ENCODE measurements at regions not wholly inside any gene's neighbourhood (a gene's known extent, or its start where the extent isn't known, plus 50 kb on each side); places are given as distances from the start of the nearest gene placed in this dataset.
"Not testable (repeated sequence)": the region's sequence is repeated elsewhere in the genome, so short reads cannot be mapped to it uniquely, and the experiment has no call there.

- no peak overlapping the region for H3K27ac ChIP-seq (ENCODE audit: low read depth, low read length)
- 0 out of 2 replicates have a peak, but pooled peaks cover 3% of the 10 kb centered on the region for H3K4me1 ChIP-seq (ENCODE audit: control insufficient read depth, insufficient read depth, low read length)
- H3K9ac ChIP-seq (ENCODE audit: low read length), result no peak overlapping the region
- no peaks in the 10 kb centered on the region for H3K27me3 ChIP-seq (ENCODE audit: control insufficient read depth, insufficient read depth, low read length)
- no peaks in the 10 kb centered on the region for H3K36me3 ChIP-seq (ENCODE audit: control insufficient read depth, insufficient read depth, low read length)
- no peak overlapping the region for H3K4me3 ChIP-seq (ENCODE audit: low read depth, low read length)
- H3K9me3 ChIP-seq (ENCODE audit: control insufficient read depth, insufficient read depth, low read depth, low read length), result no peaks in the 10 kb centered on the region
Measured at GRCh38 chr16:52707676-52708337, 160.9 kb upstream of the TOX3 start.

DNA sequence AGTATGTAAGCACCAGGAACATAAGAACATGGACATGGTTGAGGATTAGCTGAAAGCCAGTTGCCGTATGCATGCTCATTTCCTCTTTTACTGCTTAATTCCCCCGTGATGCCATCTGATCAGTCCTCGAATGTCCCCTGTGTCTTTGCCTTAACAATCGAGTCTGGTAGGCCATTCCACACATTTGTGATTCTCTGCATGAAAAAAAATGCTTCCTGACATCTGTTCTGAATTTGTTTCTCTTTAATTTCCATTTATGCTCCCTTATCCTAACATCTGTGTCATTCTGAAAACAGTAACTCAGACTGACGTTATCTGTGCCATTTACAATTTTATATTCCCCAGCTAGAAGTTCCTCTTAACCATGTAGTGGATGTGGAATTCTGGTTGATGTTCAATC is 158.2 kb upstream of the TOX3 start:
- H3K27ac ChIP-seq (ENCODE audit: low read depth, low read length), result no peak overlapping the region
- H3K4me1 ChIP-seq (ENCODE audit: control insufficient read depth, insufficient read depth, low read length), result 0 out of 2 replicates have a peak, but pooled peaks cover 3% of the 10 kb centered on the region
- H3K4me3 ChIP-seq (ENCODE audit: low read depth, low read length), result no peak overlapping the region
- no peaks in the 10 kb centered on the region for H3K27me3 ChIP-seq (ENCODE audit: control insufficient read depth, insufficient read depth, low read length)
- H3K9ac ChIP-seq (ENCODE audit: low read length), result no peak overlapping the region
- H3K36me3 ChIP-seq (ENCODE audit: control insufficient read depth, insufficient read depth, low read length), result no peaks in the 10 kb centered on the region
- H3K9me3 ChIP-seq (ENCODE audit: control insufficient read depth, insufficient read depth, low read depth, low read length), result no peaks in the 10 kb centered on the region

DNA sequence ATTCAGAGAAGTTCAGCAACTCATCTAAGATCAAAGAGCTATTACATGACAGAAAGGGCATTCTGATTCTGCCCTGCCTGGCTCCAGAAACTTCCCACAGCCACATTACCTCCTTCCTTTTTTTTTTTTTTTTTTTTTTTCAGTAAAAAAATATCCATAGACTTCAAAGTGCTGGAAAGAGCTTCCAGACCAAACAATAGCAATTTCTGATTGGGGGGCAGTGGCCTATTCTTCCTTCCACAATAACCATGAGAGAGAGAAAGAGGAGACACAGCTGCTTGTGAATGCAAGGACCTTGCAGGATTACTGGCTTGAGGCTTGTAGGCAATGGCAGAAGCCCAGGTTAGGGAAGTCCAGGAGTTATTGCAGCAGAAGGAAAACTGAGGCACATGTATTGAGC is 151.0 kb upstream of the TOX3 start:
- H3K36me3 ChIP-seq (ENCODE audit: control insufficient read depth, insufficient read depth, low read length), result no peaks in the 10 kb centered on the region
- H3K4me3 ChIP-seq (ENCODE audit: low read depth, low read length), result no peak overlapping the region
- H3K9me3 ChIP-seq (ENCODE audit: control insufficient read depth, insufficient read depth, low read depth, low read length), result peaks cover 7% of the 10 kb centered on the region
- H3K27ac ChIP-seq (ENCODE audit: low read depth, low read length), result no peak overlapping the region
- no peaks in the 10 kb centered on the region for H3K27me3 ChIP-seq (ENCODE audit: control insufficient read depth, insufficient read depth, low read length)
- no peak overlapping the region for H3K9ac ChIP-seq (ENCODE audit: low read length)
- no peaks in the 10 kb centered on the region for H3K4me1 ChIP-seq (ENCODE audit: control insufficient read depth, insufficient read depth, low read length)

DNA sequence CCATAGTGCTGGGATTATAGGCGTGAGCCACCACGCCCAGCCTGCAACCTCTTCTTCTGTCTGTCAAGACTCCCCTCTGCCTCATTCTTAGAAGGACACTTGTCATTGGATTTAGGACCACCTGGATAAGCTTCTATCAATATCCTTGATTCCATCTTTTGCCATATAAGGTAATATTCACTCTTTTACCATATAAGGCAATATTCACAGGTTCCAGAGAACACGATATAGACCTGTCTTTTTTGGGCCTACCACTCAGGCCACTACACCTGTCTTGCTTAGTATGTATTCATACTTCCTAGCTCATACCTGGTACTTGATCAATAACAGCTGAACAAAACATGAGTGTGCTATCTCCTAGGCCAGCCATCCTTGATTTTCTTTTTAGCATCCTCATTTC is 149.2 kb upstream of the TOX3 start:
- Histone ChIP-seq H3K4me1 (ENCODE audit: control insufficient read depth, insufficient read depth, low read length) (no peaks in the 10 kb centered on the region), H3K4me3 (ENCODE audit: low read depth, low read length) (no peak overlapping the region), H3K36me3 (ENCODE audit: control insufficient read depth, insufficient read depth, low read length) (no peaks in the 10 kb centered on the region), H3K9me3 (ENCODE audit: control insufficient read depth, insufficient read depth, low read depth, low read length) (peaks cover 10% of the 10 kb centered on the region), H3K27me3 (ENCODE audit: control insufficient read depth, insufficient read depth, low read length) (no peaks in the 10 kb centered on the region), H3K9ac (ENCODE audit: low read length) (no peak overlapping the region), H3K27ac (ENCODE audit: low read depth, low read length) (no peak overlapping the region)

- peaks cover 18% of the 10 kb centered on the region for H3K9me3 ChIP-seq (ENCODE audit: control insufficient read depth, insufficient read depth, low read depth, low read length)
- H3K9ac ChIP-seq (ENCODE audit: low read length), result no peak overlapping the region
- no peaks in the 10 kb centered on the region for H3K27me3 ChIP-seq (ENCODE audit: control insufficient read depth, insufficient read depth, low read length)
- H3K36me3 ChIP-seq (ENCODE audit: control insufficient read depth, insufficient read depth, low read length), result no peaks in the 10 kb centered on the region
- no peak overlapping the region for H3K27ac ChIP-seq (ENCODE audit: low read depth, low read length)
- no peaks in the 10 kb centered on the region for H3K4me1 ChIP-seq (ENCODE audit: control insufficient read depth, insufficient read depth, low read length)
- H3K4me3 ChIP-seq (ENCODE audit: low read depth, low read length), result no peak overlapping the region
Measured at GRCh38 chr16:52690468-52690867, 143.5 kb upstream of the TOX3 start.

DNA sequence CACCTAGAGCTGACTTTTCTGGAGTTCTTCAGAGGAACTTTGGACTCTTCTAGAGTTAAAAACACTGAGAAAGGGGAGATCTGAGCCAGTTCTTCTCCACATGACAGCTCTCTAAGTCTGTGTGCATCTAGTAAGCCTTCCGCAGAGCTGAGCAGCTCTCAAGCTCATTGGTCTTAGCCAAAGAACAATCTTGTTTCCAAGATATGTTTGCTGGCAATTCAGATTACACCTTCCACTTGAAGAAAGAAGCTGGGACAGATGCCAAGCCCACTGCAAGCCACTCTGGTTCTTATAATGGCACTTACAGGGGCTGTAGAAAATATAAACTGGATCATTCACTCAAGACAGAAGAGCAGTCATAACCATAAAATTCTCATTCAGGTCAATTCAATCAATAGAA is 134.1 kb upstream of the TOX3 start:
- no peaks in the 10 kb centered on the region for H3K36me3 ChIP-seq (ENCODE audit: control insufficient read depth, insufficient read depth, low read length)
- H3K4me3 ChIP-seq (ENCODE audit: low read depth, low read length), result no peak overlapping the region
- no peaks in the 10 kb centered on the region for H3K4me1 ChIP-seq (ENCODE audit: control insufficient read depth, insufficient read depth, low read length)
- no peaks in the 10 kb centered on the region for H3K9me3 ChIP-seq (ENCODE audit: control insufficient read depth, insufficient read depth, low read depth, low read length)
- no peak overlapping the region for H3K27ac ChIP-seq (ENCODE audit: low read depth, low read length)
- H3K9ac ChIP-seq (ENCODE audit: low read length), result no peak overlapping the region
- H3K27me3 ChIP-seq (ENCODE audit: control insufficient read depth, insufficient read depth, low read length), result no peaks in the 10 kb centered on the region

DNA sequence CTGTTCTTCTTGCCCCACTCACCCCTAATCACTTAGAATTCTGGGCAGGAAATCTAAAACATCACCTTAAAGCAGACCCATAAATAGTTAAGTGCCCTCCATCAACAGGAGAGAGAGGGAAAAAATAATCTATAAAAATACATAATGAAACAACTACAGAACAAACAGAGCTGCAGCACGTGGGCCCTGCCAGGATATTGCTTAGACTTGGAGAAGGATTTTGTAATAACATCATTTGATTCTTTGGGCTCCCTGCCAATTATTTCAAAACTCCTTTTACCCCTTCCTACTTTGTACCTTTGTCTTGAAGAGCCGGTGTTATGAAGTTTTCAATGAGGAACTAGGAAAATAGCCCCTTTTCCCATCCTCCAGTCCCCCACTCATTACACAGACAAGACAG is 130.6 kb upstream of the TOX3 start:
- Histone ChIP-seq H3K9ac (ENCODE audit: low read length) (no peak overlapping the region), H3K36me3 (ENCODE audit: control insufficient read depth, insufficient read depth, low read length) (no peaks in the 10 kb centered on the region), H3K27ac (ENCODE audit: low read depth, low read length) (no peak overlapping the region), H3K9me3 (ENCODE audit: control insufficient read depth, insufficient read depth, low read depth, low read length) (no peaks in the 10 kb centered on the region), H3K27me3 (ENCODE audit: control insufficient read depth, insufficient read depth, low read length) (no peaks in the 10 kb centered on the region), H3K4me1 (ENCODE audit: control insufficient read depth, insufficient read depth, low read length) (no peaks in the 10 kb centered on the region), H3K4me3 (ENCODE audit: low read depth, low read length) (no peak overlapping the region)

GRCh38 chr16:52676959-52677358 is 130.0 kb upstream of the TOX3 start:
- H3K4me3 ChIP-seq (ENCODE audit: low read depth, low read length), result no peak overlapping the region
- H3K27ac ChIP-seq (ENCODE audit: low read depth, low read length), result no peak overlapping the region
- H3K9me3 ChIP-seq (ENCODE audit: control insufficient read depth, insufficient read depth, low read depth, low read length), result no peaks in the 10 kb centered on the region
- no peak overlapping the region for H3K9ac ChIP-seq (ENCODE audit: low read length)
- H3K4me1 ChIP-seq (ENCODE audit: control insufficient read depth, insufficient read depth, low read length), result no peaks in the 10 kb centered on the region
- H3K27me3 ChIP-seq (ENCODE audit: control insufficient read depth, insufficient read depth, low read length), result no peaks in the 10 kb centered on the region
- H3K36me3 ChIP-seq (ENCODE audit: control insufficient read depth, insufficient read depth, low read length), result no peaks in the 10 kb centered on the region

GRCh38 chr16:52671590-52671989 is 124.6 kb upstream of the TOX3 start:
- no peaks in the 10 kb centered on the region for H3K36me3 ChIP-seq (ENCODE audit: control insufficient read depth, insufficient read depth, low read length)
- H3K4me3 ChIP-seq (ENCODE audit: low read depth, low read length), result no peak overlapping the region
- H3K9me3 ChIP-seq (ENCODE audit: control insufficient read depth, insufficient read depth, low read depth, low read length), result peaks cover 3% of the 10 kb centered on the region; the same call in 1 of the 2 replicates
- H3K9ac ChIP-seq (ENCODE audit: low read length), result no peak overlapping the region
- no peak overlapping the region for H3K27ac ChIP-seq (ENCODE audit: low read depth, low read length)
- no peaks in the 10 kb centered on the region for H3K4me1 ChIP-seq (ENCODE audit: control insufficient read depth, insufficient read depth, low read length)
- no peaks in the 10 kb centered on the region for H3K27me3 ChIP-seq (ENCODE audit: control insufficient read depth, insufficient read depth, low read length)

DNA sequence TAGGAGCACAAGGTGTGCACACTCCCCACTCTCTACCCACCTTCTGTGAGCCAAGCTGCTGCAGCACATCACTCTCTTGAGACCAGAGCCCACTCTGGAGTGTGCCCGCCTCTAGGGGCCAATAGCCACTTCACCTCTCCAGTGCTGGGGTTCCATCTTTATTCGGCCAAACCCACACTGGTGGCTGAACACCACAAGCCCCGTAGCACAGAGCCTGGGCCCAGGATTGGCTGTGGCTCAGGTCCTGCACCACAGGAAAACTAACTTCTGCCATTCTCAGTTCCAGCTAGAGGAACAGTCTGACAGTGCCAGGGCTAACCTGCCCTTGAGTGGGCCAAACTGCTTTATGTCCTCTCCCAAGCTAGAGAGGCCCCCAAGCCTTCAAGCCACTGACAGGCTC is 111.0 kb upstream of the TOX3 start:
- peaks cover 3% of the 10 kb centered on the region; the same call in 1 of the 2 replicates for H3K4me1 ChIP-seq (ENCODE audit: control insufficient read depth, insufficient read depth, low read length)
- H3K4me3 ChIP-seq (ENCODE audit: low read depth, low read length), result no peak overlapping the region
- peaks cover 7% of the 10 kb centered on the region; the same call in 1 of the 2 replicates for H3K9me3 ChIP-seq (ENCODE audit: control insufficient read depth, insufficient read depth, low read depth, low read length)
- no peak overlapping the region for H3K9ac ChIP-seq (ENCODE audit: low read length)
- no peaks in the 10 kb centered on the region for H3K27me3 ChIP-seq (ENCODE audit: control insufficient read depth, insufficient read depth, low read length)
- H3K27ac ChIP-seq (ENCODE audit: low read depth, low read length), result no peak overlapping the region
- H3K36me3 ChIP-seq (ENCODE audit: control insufficient read depth, insufficient read depth, low read length), result no peaks in the 10 kb centered on the region

DNA sequence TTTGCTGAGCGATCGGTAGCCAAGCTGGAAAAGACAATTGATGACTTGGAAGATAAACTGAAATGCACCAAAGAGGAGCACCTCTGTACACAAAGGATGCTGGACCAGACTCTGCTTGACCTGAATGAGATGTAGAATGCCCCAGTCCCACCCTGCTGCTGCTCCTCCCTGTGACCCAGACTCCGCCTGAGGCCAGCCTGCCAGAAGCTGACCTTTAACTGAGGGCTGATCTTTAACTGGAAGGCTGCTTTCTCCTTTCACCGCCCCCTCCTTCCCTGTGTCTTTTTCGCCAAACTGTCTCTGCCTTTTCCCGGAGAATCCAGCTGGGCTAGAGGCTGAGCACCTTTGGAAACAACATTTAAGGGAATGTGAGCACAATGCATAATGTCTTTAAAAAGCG is 109.0 kb upstream of the TOX3 start:
- H3K9me3 ChIP-seq (ENCODE audit: control insufficient read depth, insufficient read depth, low read depth, low read length); H3K4me3 ChIP-seq (ENCODE audit: low read depth, low read length); H3K9ac ChIP-seq (ENCODE audit: low read length); H3K4me1 ChIP-seq (ENCODE audit: control insufficient read depth, insufficient read depth, low read length); H3K27ac ChIP-seq (ENCODE audit: low read depth, low read length); H3K27me3 ChIP-seq (ENCODE audit: control insufficient read depth, insufficient read depth, low read length); H3K36me3 ChIP-seq (ENCODE audit: control insufficient read depth, insufficient read depth, low read length): not testable (repeated sequence)

GRCh38 chr16:52655156-52655555 is 108.2 kb upstream of the TOX3 start:
- not testable (repeated sequence) for H3K4me1 ChIP-seq (ENCODE audit: control insufficient read depth, insufficient read depth, low read length); H3K27me3 ChIP-seq (ENCODE audit: control insufficient read depth, insufficient read depth, low read length); H3K4me3 ChIP-seq (ENCODE audit: low read depth, low read length); H3K36me3 ChIP-seq (ENCODE audit: control insufficient read depth, insufficient read depth, low read length); H3K27ac ChIP-seq (ENCODE audit: low read depth, low read length); H3K9me3 ChIP-seq (ENCODE audit: control insufficient read depth, insufficient read depth, low read depth, low read length); H3K9ac ChIP-seq (ENCODE audit: low read length)

Data from HUES6 (cell line).